NCI-H2227 (cell line): ENCODE measurements at regions not wholly inside any gene's neighbourhood (a gene's known extent, or its start where the extent isn't known, plus 50 kb on each side); places are given as distances from the start of the nearest gene placed in this dataset.
"Not testable (repeated sequence)": the region's sequence is repeated elsewhere in the genome, so short reads cannot be mapped to it uniquely, and the experiment has no call there.

Experiments used
- DNase-seq: peaks from one replicate; lab custom pipeline; 2025; ENCODE audit not compliant: unreplicated experiment; lab: John Stamatoyannopoulos, UW

GRCh38 chr3:104175696-104176095 is 1191.0 kb upstream of the ALCAM start:
- DNase-seq, result no peak

GRCh38 chr3:104176706-104177105 is 1190.0 kb upstream of the ALCAM start:
- DNase-seq, result no peak

GRCh38 chr3:104178680-104179079 is 1188.0 kb upstream of the ALCAM start:
- no peak for DNase-seq

- no peak for DNase-seq
Measured at GRCh38 chr3:104180906-104181305, 1185.8 kb upstream of the ALCAM start.

GRCh38 chr3:104190681-104191080 is 1176.0 kb upstream of the ALCAM start:
- no peak for DNase-seq

GRCh38 chr3:104198131-104198530 is 1168.6 kb upstream of the ALCAM start:
- no peak for DNase-seq

- no peak for DNase-seq
Measured at GRCh38 chr3:104206925-104207324, 1159.8 kb upstream of the ALCAM start.

- no peak for DNase-seq
Measured at GRCh38 chr3:104214277-104214676, 1152.4 kb upstream of the ALCAM start.

- no peak for DNase-seq
Measured at GRCh38 chr3:104214937-104215336, 1151.8 kb upstream of the ALCAM start.

- DNase-seq, result not testable (repeated sequence)
Measured at GRCh38 chr3:104219046-104219445, 1147.7 kb upstream of the ALCAM start.

- DNase-seq, result no peak
Measured at GRCh38 chr3:104234442-104235194, 1132.1 kb upstream of the ALCAM start.

GRCh38 chr3:104244680-104245220 is 1122.0 kb upstream of the ALCAM start:
- no peak for DNase-seq

- DNase-seq, result no peak
Measured at GRCh38 chr3:104245261-104245660, 1121.4 kb upstream of the ALCAM start.

- DNase-seq, result no peak
Measured at GRCh38 chr3:104245981-104246380, 1120.7 kb upstream of the ALCAM start.

- no peak for DNase-seq
Measured at GRCh38 chr3:104257486-104257885, 1109.2 kb upstream of the ALCAM start.

GRCh38 chr3:104263477-104263876 is 1103.2 kb upstream of the ALCAM start:
- no peak for DNase-seq

- DNase-seq, result not testable (repeated sequence)
Measured at GRCh38 chr3:104266219-104266618, 1100.5 kb upstream of the ALCAM start.

- no peak for DNase-seq
Measured at GRCh38 chr3:104269771-104270170, 1096.9 kb upstream of the ALCAM start.

- DNase-seq, result no peak
Measured at GRCh38 chr3:104273046-104273649, 1093.6 kb upstream of the ALCAM start.

GRCh38 chr3:104275199-104275598 is 1091.5 kb upstream of the ALCAM start:
- no peak for DNase-seq

GRCh38 chr3:104279617-104280016 is 1087.1 kb upstream of the ALCAM start:
- DNase-seq, result no peak

GRCh38 chr3:104281713-104282112 is 1085.0 kb upstream of the ALCAM start:
- DNase-seq, result no peak
